CD14-positive monocyte (primary cell): ENCODE measurements at regions not wholly inside any gene's neighbourhood (a gene's known extent, or its start where the extent isn't known, plus 50 kb on each side); places are given as distances from the start of the nearest gene placed in this dataset.

Experiments used
- DNase-seq, 3 donors: peaks; one replicate each; pipeline ENCODE4 v3.0.0-alpha.2; 2011 to 2022
- H2AFZ ChIP-seq: 2 replicates; pipeline ENCODE4 v1.6.0; 2012; ENCODE audit warnings: mild to moderate bottlenecking, low read depth, low read length, inconsistent platforms; ENCODE audit not compliant: insufficient read depth, poor library complexity, severe bottlenecking
- H3K27ac ChIP-seq, 2 donors: 1 replicate in 1 of 2; 2 replicates in 1 of 2; pipeline ENCODE4 v1.5.1; 2012 to 2013; ENCODE audit warnings: low read length in 2 of 2, control low read depth in 1 of 2, inconsistent platforms in 1 of 2, low read depth in 1 of 2, mild to moderate bottlenecking in 1 of 2
- H3K27me3 ChIP-seq, 2 donors: one replicate each; pipeline versions ENCODE4 v1.6.0 to v1.6.1; 2011 to 2013; ENCODE audit warnings: low read length in 2 of 2; ENCODE audit not compliant: control insufficient read depth in 2 of 2, insufficient read depth in 2 of 2
- H3K36me3 ChIP-seq, 2 donors: replicated peaks in 1 of 2; 1 replicate in 1 of 2; 2 replicates in 1 of 2; pipeline versions ENCODE4 v1.5.1 to v1.6.1; 2012 to 2013; ENCODE audit warnings: low read length in 2 of 2, control low read depth in 1 of 2, inconsistent platforms in 1 of 2, mild to moderate bottlenecking in 1 of 2; ENCODE audit not compliant: insufficient read depth in 2 of 2, control insufficient read depth in 1 of 2
- H3K4me1 ChIP-seq, 2 donors: 1 replicate in 1 of 2; 2 replicates in 1 of 2; pipeline versions ENCODE4 v1.5.1 to v1.6.1; 2012 to 2013; ENCODE audit warnings: low read length in 2 of 2, control low read depth in 1 of 2, inconsistent platforms in 1 of 2, mild to moderate bottlenecking in 1 of 2, moderate library complexity in 1 of 2; ENCODE audit not compliant: insufficient read depth in 2 of 2, control insufficient read depth in 1 of 2
- H3K4me2 ChIP-seq: replicated peaks from 2 replicates; pipeline ENCODE3; 2012; ENCODE audit warnings: low read length, moderate library complexity, mild to moderate bottlenecking; ENCODE audit not compliant: poor library complexity, severe bottlenecking; ENCODE audit errors: extremely low read depth
- H3K4me3 ChIP-seq, 3 experiments: fragments of 200-600 bp in 1 of 3; sonication (generic) in 1 of 3; replicated peaks in 1 of 3; 1 replicate in 2 of 3; 2 replicates in 1 of 3; pipeline ENCODE4 v1.5.1; 2011 to 2013; ENCODE audit warnings: low read length in 3 of 3, mild to moderate bottlenecking in 3 of 3, control low read depth in 2 of 3, low read depth in 2 of 3, inconsistent platforms in 1 of 3, moderate library complexity in 1 of 3
- H3K79me2 ChIP-seq: 2 replicates; pipeline ENCODE4 v1.6.0; 2012; ENCODE audit warnings: mild to moderate bottlenecking, control low read depth, inconsistent platforms, low read length, moderate library complexity; ENCODE audit not compliant: insufficient read depth
- H3K9ac ChIP-seq: 2 replicates; pipeline ENCODE4 v1.6.0; 2017; ENCODE audit warnings: low read length, mild to moderate bottlenecking; ENCODE audit not compliant: insufficient read depth, poor library complexity, severe bottlenecking
- H3K9me3 ChIP-seq, 2 donors: replicated peaks in 1 of 2; 1 replicate in 1 of 2; 2 replicates in 1 of 2; pipeline versions ENCODE4 v1.5.1 to v1.6.1; 2012 to 2013; ENCODE audit warnings: low read length in 2 of 2, control low read depth in 1 of 2; ENCODE audit not compliant: control insufficient read depth in 1 of 2, insufficient read depth in 1 of 2
- H4K20me1 ChIP-seq: 2 replicates; pipeline ENCODE4 v1.6.0; 2012; ENCODE audit warnings: mild to moderate bottlenecking, low read length, control low read depth, moderate library complexity; ENCODE audit not compliant: insufficient read depth
- H3K27ac Mint-ChIP-seq, 7 donors: one replicate each; pipeline ENCODE4 v1.8.0; 2020; ENCODE audit warnings: mild to moderate bottlenecking in 7 of 7, mixed read lengths in 7 of 7, moderate library complexity in 6 of 7, inconsistent platforms in 2 of 7
- H3K27me3 Mint-ChIP-seq, 3 donors: one replicate each; pipeline ENCODE4 v1.8.0; 2021 to 2022; ENCODE audit warnings: low read depth in 3 of 3, mild to moderate bottlenecking in 3 of 3, mixed read lengths in 3 of 3, moderate library complexity in 3 of 3, inconsistent platforms in 1 of 3
- H3K36me3 Mint-ChIP-seq, 2 donors: one replicate each; pipeline ENCODE4 v1.8.0; 2020; ENCODE audit warnings: mixed read lengths in 2 of 2, inconsistent platforms in 1 of 2, mild to moderate bottlenecking in 1 of 2
- H3K4me1 Mint-ChIP-seq: one replicate; pipeline ENCODE4 v1.8.0; 2020; ENCODE audit warnings: mild to moderate bottlenecking, mixed read lengths
- H3K4me3 Mint-ChIP-seq, 2 donors: one replicate each; pipeline ENCODE4 v1.8.0; 2020; ENCODE audit warnings: mild to moderate bottlenecking in 2 of 2, mixed read lengths in 2 of 2, moderate library complexity in 1 of 2
- H3K9me3 Mint-ChIP-seq, 7 donors: one replicate each; pipeline ENCODE4 v1.8.0; 2020 to 2022; ENCODE audit warnings: mixed read lengths in 7 of 7, mild to moderate bottlenecking in 6 of 7, moderate library complexity in 6 of 7, inconsistent platforms in 2 of 7
- CTCF ChIP-seq: fragments of 200-600 bp; IDR thresholded peaks from one replicate; pipeline ENCODE4 v1.8.0; 2022; ENCODE audit warnings: antibody characterized with exemption, mild to moderate bottlenecking
- WGBS: methylation state at CpG from one replicate; pipeline ENCODE4 v1.1.5; 2013; ENCODE audit warnings: missing lambda C conversion rate; ENCODE audit not compliant: insufficient coverage; 5-methylcytosine and 5-hydroxymethylcytosine counted together
- intact Hi-C, 2 donors: fragments of 100-400 bp; cut with micrococcal nuclease; formaldehyde crosslinking; loops; one replicate each; pipeline versions ENCODE4 v1.15.0 to v1.15.1; 2023

- Histone ChIP-seq H3K4me2 (no peak overlapping the region), H3K27me3 (no peaks in the 10 kb centered on the region), H3K36me3 (no peaks in the 10 kb centered on the region), H3K9ac (no peak overlapping the region), H4K20me1 (no peaks in the 10 kb centered on the region), H2AFZ (no peak overlapping the region), H3K4me3 (no peak overlapping the region), H3K4me1 (no peaks in the 10 kb centered on the region), H3K9me3 (no peaks in the 10 kb centered on the region), H3K27ac (no peak overlapping the region), H3K79me2 (no peaks in the 10 kb centered on the region)
- intact Hi-C loops: no loop called here
- no peak for DNase-seq
- H3K27ac Mint-ChIP-seq: no peak overlapping the region
- no CpG with 5 or more reads among the region's 5 CpGs for WGBS
- no peaks in the 10 kb centered on the region for H3K27me3 Mint-ChIP-seq
- no peak overlapping the region for H3K4me3 Mint-ChIP-seq
- no peaks in the 10 kb centered on the region for H3K36me3 Mint-ChIP-seq
- no peak for TF ChIP-seq CTCF
- H3K9me3 Mint-ChIP-seq: peaks cover 0 to 7% (median 2%) of the 10 kb centered on the region in 7 donors
- H3K4me1 Mint-ChIP-seq: no peaks in the 10 kb centered on the region
Measured at GRCh38 chr4:66169341-66169740, 499.1 kb upstream of the EPHA5 start.

- H4K20me1 ChIP-seq: no peaks in the 10 kb centered on the region
- H3K4me1 Mint-ChIP-seq: no peaks in the 10 kb centered on the region
- no peaks in the 10 kb centered on the region for H3K79me2 ChIP-seq
- H3K9ac ChIP-seq: no peak overlapping the region
- no peak overlapping the region for H3K4me3 Mint-ChIP-seq
- peaks cover 0 to 4% of the 10 kb centered on the region in 2 donors for H3K9me3 ChIP-seq
- no peaks in the 10 kb centered on the region for H3K27me3 ChIP-seq
- H3K36me3 ChIP-seq: no peaks in the 10 kb centered on the region
- no peak for DNase-seq
- no peak overlapping the region for H2AFZ ChIP-seq
- H3K27me3 Mint-ChIP-seq: no peaks in the 10 kb centered on the region
- H3K36me3 Mint-ChIP-seq: no peaks in the 10 kb centered on the region
- H3K4me2 ChIP-seq: no peak overlapping the region
- no peak overlapping the region for H3K27ac ChIP-seq
- no peak overlapping the region for H3K4me3 ChIP-seq
- H3K27ac Mint-ChIP-seq: no peak overlapping the region
- WGBS: no CpG with 5 or more reads among the region's 1 CpG
- no peaks in the 10 kb centered on the region for H3K4me1 ChIP-seq
- peaks cover 2 to 10% (median 4%) of the 10 kb centered on the region in 7 donors for H3K9me3 Mint-ChIP-seq
- intact Hi-C loops: no loop called here
- no peak for TF ChIP-seq CTCF
Measured at GRCh38 chr4:66164869-66165268, 494.6 kb upstream of the EPHA5 start.
